K562 (cell line): ENCODE measurements at regions not wholly inside any gene's neighbourhood (a gene's known extent, or its start where the extent isn't known, plus 50 kb on each side); places are given as distances from the start of the nearest gene placed in this dataset.

Experiments used
- ATAC-seq: fragments of 200-7000 bp; cut with Tn5 transposase; 3 replicates; pipeline ENCODE4 v1.9.1; 2020; ENCODE audit warnings: moderate library complexity
- BruUV-seq: library from RNA; stranded (reverse); fragments of 400-500 nt; replicated peaks from 2 replicates; lab custom pipeline; 2021; lab: Mats Ljungman, UMichigan
- CTCF ChIA-PET: fragments of 300-600 bp; formaldehyde crosslinking; extraction: SDS; loops from one replicate; lab custom pipeline; 2021; ENCODE audit warnings: low intra/inter-chr PET ratio; lab: Yijun Ruan, JAX
- POLR2A ChIA-PET: fragments of 300-600, 350-650 bp; sonication (Branson Sonifier 250); formaldehyde crosslinking; extraction: SDS; loops from one replicate; lab custom pipeline; 2021; ENCODE audit warnings: antibody characterized with exemption, inconsistent platforms; lab: Yijun Ruan, JAX
- DNase-seq, 4 experiments: peaks; one replicate each; pipeline versions ENCODE4 v3.0.0 to v3.0.0-alpha.2; 2011 to 2018; ENCODE audit warnings: low spot score in 3 of 4, mixed read lengths in 3 of 4; ENCODE audit errors: extremely low read depth in 1 of 4
- FAIRE-seq: peaks from 2 replicates; lab custom pipeline; 2011; peaks lifted over from hg19 to GRCh38; lab: Jason Lieb, UNC
- H2AFZ ChIP-seq: 2 replicates; pipeline ENCODE4 v1.6.0; 2011; ENCODE audit warnings: low read depth, low read length, control low read depth, inconsistent platforms
- H3K27ac ChIP-seq: fragments of 200-600 bp; 3 replicates; pipeline ENCODE4 v1.8.0; 2011; ENCODE audit warnings: low read depth, mild to moderate bottlenecking, control low read depth, inconsistent platforms, low read length, moderate library complexity, mixed read lengths; ENCODE audit errors: extremely low read depth
- H3K27me3 ChIP-seq, 2 experiments: fragments of 300-600 bp in 1 of 2; 2 replicates in 1 of 2; 3 replicates in 1 of 2; pipeline versions ENCODE4 v1.6.0 to v1.8.0; 2011; ENCODE audit warnings: inconsistent platforms in 2 of 2, low read length in 2 of 2, mild to moderate bottlenecking in 1 of 2, mixed read lengths in 1 of 2, moderate library complexity in 1 of 2; ENCODE audit not compliant: control insufficient read depth in 2 of 2, insufficient read depth in 2 of 2
- H3K36me3 ChIP-seq: fragments of 300-600 bp; 3 replicates; pipeline ENCODE4 v1.8.0; 2011; ENCODE audit warnings: mild to moderate bottlenecking, low read length, inconsistent platforms; ENCODE audit not compliant: control insufficient read depth, insufficient read depth
- H3K4me1 ChIP-seq, 2 experiments: fragments of 200-600 bp in 1 of 2; replicated peaks in 1 of 2; 2 replicates in 1 of 2; 3 replicates in 1 of 2; pipeline versions ENCODE4 v1.5.1 to v1.8.0; 2011; ENCODE audit warnings: inconsistent platforms in 2 of 2, low read length in 2 of 2, mild to moderate bottlenecking in 1 of 2, mixed read lengths in 1 of 2, moderate library complexity in 1 of 2; ENCODE audit not compliant: control insufficient read depth in 2 of 2, insufficient read depth in 2 of 2
- H3K4me2 ChIP-seq: 2 replicates; pipeline ENCODE4 v1.6.1; 2011; ENCODE audit warnings: low read length, control low read depth, inconsistent platforms, mixed read lengths; ENCODE audit not compliant: insufficient read depth
- H3K4me3 ChIP-seq: fragments of 200-600 bp; sonication (generic), shearing (Covaris generic); 2 replicates; pipeline ENCODE4 v1.5.1; 2016; ENCODE audit warnings: control low read depth, inconsistent platforms
- H3K79me2 ChIP-seq: fragments of 200-600 bp; 3 replicates; pipeline ENCODE4 v1.8.0; 2011; ENCODE audit warnings: low read length, inconsistent platforms; ENCODE audit not compliant: control insufficient read depth, insufficient read depth
- H3K9ac ChIP-seq, 2 experiments: 2 replicates each; pipeline versions ENCODE4 v1.6.0 to v1.6.1; 2011; ENCODE audit warnings: low read depth in 2 of 2, low read length in 2 of 2, control low read depth in 1 of 2, inconsistent platforms in 1 of 2, mild to moderate bottlenecking in 1 of 2, mixed read lengths in 1 of 2; ENCODE audit not compliant: insufficient read depth in 1 of 2
- H3K9me1 ChIP-seq: one replicate; pipeline ENCODE4 v1.6.0; 2011; ENCODE audit warnings: inconsistent platforms, mild to moderate bottlenecking, low read length, moderate library complexity; ENCODE audit not compliant: control insufficient read depth, insufficient read depth
- H3K9me3 ChIP-seq: replicated peaks from 2 replicates; pipeline ENCODE4 v1.5.1; 2011; ENCODE audit warnings: low read depth, low read length, inconsistent platforms; ENCODE audit not compliant: control insufficient read depth, insufficient read depth
- H4K20me1 ChIP-seq: replicated peaks from 2 replicates; pipeline ENCODE4 v1.6.1; 2011; ENCODE audit warnings: low read length, inconsistent platforms, mixed read lengths; ENCODE audit not compliant: control insufficient read depth, insufficient read depth
- ARID3A ChIP-seq: IDR thresholded peaks from 2 replicates; pipeline ENCODE4 v1.6.1; 2012; ENCODE audit warnings: low read depth, low read length, improper control_type of control experiment, borderline replicate concordance
- BCLAF1 ChIP-seq, 2 experiments: fragments of 450-650 bp in 1 of 2; IDR thresholded peaks; 2 replicates each; pipeline ENCODE4 v1.6.1; 2011 to 2017; ENCODE audit warnings: low read depth in 2 of 2, antibody characterized with exemption in 1 of 2, borderline replicate concordance in 1 of 2, low read length in 1 of 2, mild to moderate bottlenecking in 1 of 2, mixed read lengths in 1 of 2; ENCODE audit not compliant: control insufficient read depth in 1 of 2
- BRCA1 ChIP-seq, 2 experiments: fragments of 450-650 bp in 1 of 2; sonication (generic) in 1 of 2; formaldehyde crosslinking in 1 of 2; IDR thresholded peaks; 2 replicates each; pipeline versions ENCODE4 v1.5.0 to v1.6.1; 2017 to 2020; ENCODE audit warnings: mild to moderate bottlenecking in 1 of 2, missing genetic modification reagents in 1 of 2
- CC2D1A ChIP-seq: fragments of 450-650 bp; IDR thresholded peaks from 2 replicates; pipeline ENCODE4 v1.6.1; 2017; ENCODE audit warnings: mild to moderate bottlenecking
- CREBBP ChIP-seq: IDR thresholded peaks from one replicate; pipeline ENCODE4 v1.6.1; 2012; ENCODE audit warnings: low read depth, mild to moderate bottlenecking, control low read depth, inconsistent platforms, low read length
- FOXP4 ChIP-seq: sonication (generic); formaldehyde crosslinking; IDR thresholded peaks from 2 replicates; pipeline ENCODE4 v1.8.0; 2022; ENCODE audit warnings: mild to moderate bottlenecking, missing genetic modification reagents, borderline replicate concordance
- HINFP ChIP-seq: fragments of 450-650 bp; conservative IDR thresholded peaks from 2 replicates; pipeline ENCODE4 v1.6.1; 2016; ENCODE audit warnings: missing genetic modification characterization, low read depth, mild to moderate bottlenecking, control low read depth, missing compliant biosample characterization
- KAT2B ChIP-seq: IDR thresholded peaks from one replicate; pipeline ENCODE4 v1.6.1; 2012; ENCODE audit warnings: low read depth, mild to moderate bottlenecking, control low read depth, inconsistent platforms, low read length, moderate library complexity
- TBP ChIP-seq: optimal IDR thresholded peaks from 2 replicates; pipeline ENCODE3; 2011; ENCODE audit warnings: low read depth, low read length, improper control_type of control experiment
- ZNF280A ChIP-seq: fragments of 450-650 bp; IDR thresholded peaks from 2 replicates; pipeline ENCODE4 v1.6.1; 2018; ENCODE audit warnings: mild to moderate bottlenecking, low read depth; ENCODE audit not compliant: partially characterized antibody
- ZNF696 ChIP-seq: fragments of 250-450 bp; sonication (Bioruptor Pico); conservative IDR thresholded peaks from 2 replicates; pipeline ENCODE4 v1.4.0; 2020; ENCODE audit warnings: mild to moderate bottlenecking, moderate library complexity
- ZNF699 ChIP-seq: fragments of 250-450 bp; sonication (Bioruptor Pico); IDR thresholded peaks from 2 replicates; pipeline ENCODE4 v1.8.0; 2021; ENCODE audit warnings: mild to moderate bottlenecking, moderate library complexity; ENCODE audit not compliant: insufficient replicate concordance
- WGBS: fragments of 100-300 bp; shearing (Covaris generic); methylation state at CpG from one replicate; pipeline ENCODE4 v1.1.6; 2016; ENCODE audit warnings: low coverage, mixed read lengths; ENCODE audit not compliant: insufficient coverage; ENCODE audit errors: missing lambda C conversion rate; 5-methylcytosine and 5-hydroxymethylcytosine counted together
- in situ Hi-C: fragments of 300-500 bp; cut with MboI; formaldehyde crosslinking; loops from 4 replicates; pipeline ENCODE4 v1.15.0; 2018; ENCODE audit warnings: inconsistent platforms, mixed read lengths
- intact Hi-C: fragments of 100-400 bp; cut with micrococcal nuclease; formaldehyde crosslinking; loops from 2 replicates; pipeline ENCODE4 v1.14.2; 2022

GRCh38 chr2:224094413-224094812, 55.3 kb upstream of the SERPINE2 start:
- no peak for FAIRE-seq
- TF ChIP-seq ZNF696 = no peak
- no peak for TF ChIP-seq ZNF280A
- TF ChIP-seq FOXP4 (CRISPR knock-in tag) = no peak
- TF ChIP-seq HINFP (tag) = no peak
- no peak for TF ChIP-seq KAT2B
- TF ChIP-seq TBP = no peak
- TF ChIP-seq CC2D1A = no peak
- no peak for TF ChIP-seq BCLAF1 (IDR thresholded peaks at IDR 0.05; ENCODE audit: borderline replicate concordance in 1 of 2, control insufficient read depth in 1 of 2, low read depth in 2 of 2, low read length in 1 of 2)
- no peak for TF ChIP-seq CREBBP
- TF ChIP-seq ZNF699 (CRISPR knock-in tag) = no peak
- TF ChIP-seq BRCA1 (IDR thresholded peaks at IDR 0.05) = no peak
- no peak for TF ChIP-seq BRCA1 (CRISPR knock-in tag; IDR thresholded peaks at IDR 0.05)
- TF ChIP-seq ARID3A = no peak

More at GRCh38 chr2:224094413-224094812, 55.3 kb upstream of the SERPINE2 start:
- DNase-seq (no peak), ATAC-seq (no peak)
- Histone ChIP-seq H3K9ac (no peak overlapping the region), H3K36me3 (no peaks in the 10 kb centered on the region), H2AFZ (no peak overlapping the region), H3K27ac (no peak overlapping the region), H3K4me1 (no peaks in the 10 kb centered on the region), H3K79me2 (no peaks in the 10 kb centered on the region), H3K27me3 (no peaks in the 10 kb centered on the region), H3K4me3 (no peak overlapping the region), H3K4me2 (no peak overlapping the region), H4K20me1 (no peaks in the 10 kb centered on the region), H3K9me1 (no peaks in the 10 kb centered on the region), H3K9me3 (no peaks in the 10 kb centered on the region)
- intact Hi-C loops = no loop called here
- in situ Hi-C loops = no loop called here
- ChIA-PET CTCF (no interaction called here), POLR2A (no interaction called here)
- 0% methylated on average over 1 of the region's 1 CpG for WGBS
- BruUV-seq = no TSS peak
